GM12891 (cell line): ENCODE measurements at regions not wholly inside any gene's neighbourhood (a gene's known extent, or its start where the extent isn't known, plus 50 kb on each side); places are given as distances from the start of the nearest gene placed in this dataset.
"Not testable (repeated sequence)": the region's sequence is repeated elsewhere in the genome, so short reads cannot be mapped to it uniquely, and the experiment has no call there.

Experiments used
- PAX5 ChIP-seq: IDR thresholded peaks from 2 replicates; pipeline ENCODE4 v1.6.1; 2011; ENCODE audit warnings: low read length, moderate library complexity, mild to moderate bottlenecking; ENCODE audit not compliant: insufficient read depth, severe bottlenecking
- POLR2A ChIP-seq: IDR thresholded peaks from 2 replicates; pipeline ENCODE4 v1.6.1; 2011; ENCODE audit warnings: low read depth, low read length, control low read depth
- POLR2AphosphoS5 ChIP-seq: IDR thresholded peaks from 2 replicates; pipeline ENCODE4 v1.6.1; 2011; ENCODE audit warnings: low read depth, low read length, control low read depth
- POU2F2 ChIP-seq: IDR thresholded peaks from 2 replicates; pipeline ENCODE4 v1.6.1; 2011; ENCODE audit warnings: low read depth, mild to moderate bottlenecking, control low read depth, low read length, moderate library complexity
- SPI1 ChIP-seq: IDR thresholded peaks from 2 replicates; pipeline ENCODE4 v1.6.1; 2011; ENCODE audit warnings: low read depth, low read length, control low read depth
- TAF1 ChIP-seq: IDR thresholded peaks from 2 replicates; pipeline ENCODE4 v1.6.1; 2011; ENCODE audit warnings: low read depth, low read length, control low read depth

DNA sequence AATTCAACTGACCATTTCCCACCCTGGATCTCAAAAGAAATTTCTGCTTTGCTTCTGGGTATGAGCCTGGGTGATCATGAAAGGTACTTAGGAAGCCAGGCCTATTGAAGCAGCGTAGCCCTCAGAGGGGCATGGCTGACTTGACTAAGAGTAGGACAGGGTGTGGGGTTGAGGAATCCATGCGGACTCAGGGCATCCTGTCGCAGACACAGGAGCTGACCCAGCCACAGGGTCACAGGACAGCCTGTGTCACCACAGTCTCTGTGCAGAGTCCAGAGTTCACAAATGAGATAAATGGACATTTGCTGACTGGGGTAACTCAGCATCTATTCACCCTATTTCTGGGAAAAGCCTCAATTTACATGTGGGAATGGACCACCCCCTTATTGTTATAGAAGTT is 262.3 kb downstream of the CEP170 start:
- TF ChIP-seq POLR2A, TAF1, POU2F2, POLR2AphosphoS5, PAX5, SPI1: not testable (repeated sequence)
